SK-N-SH (cell line): ENCODE measurements at regions not wholly inside any gene's neighbourhood (a gene's known extent, or its start where the extent isn't known, plus 50 kb on each side); places are given as distances from the start of the nearest gene placed in this dataset.

Experiments
- CTCF ChIA-PET: fragments of 300-600, 350-600 bp; formaldehyde crosslinking; extraction: SDS; loops from one replicate; lab custom pipeline; 2021; lab: Yijun Ruan, JAX
- POLR2A ChIA-PET: fragments of 350-600 bp; sonication (Branson Sonifier 250); formaldehyde crosslinking; extraction: SDS; loops from one replicate; lab custom pipeline; 2020; ENCODE audit warnings: antibody characterized with exemption, inconsistent platforms; lab: Yijun Ruan, JAX
- DNase-seq: peaks from one replicate; pipeline ENCODE4 v3.0.0; 2012
- H2AFZ ChIP-seq: fragments of 200-600 bp; sonication (generic); 2 replicates; pipeline ENCODE4 v1.8.1; 2016; ENCODE audit warnings: antibody characterized with exemption, mild to moderate bottlenecking, low read depth
- H3F3A ChIP-seq: fragments of 200-600 bp; sonication (generic); replicated peaks from 2 replicates; pipeline ENCODE3; 2016; ENCODE audit warnings: antibody characterized with exemption, mild to moderate bottlenecking; ENCODE audit not compliant: insufficient read depth
- H3K27ac ChIP-seq, 2 experiments: fragments of 200-500 bp in 1 of 2; fragments of 200-600 bp in 1 of 2; sonication (Bioruptor generic) in 1 of 2; sonication (generic), shearing (Covaris generic) in 1 of 2; 2 replicates each; pipeline versions ENCODE4 v1.5.1 to v1.6.1; 2014 to 2016; ENCODE audit warnings: low read depth in 2 of 2, inconsistent platforms in 1 of 2, low read length in 1 of 2, mild to moderate bottlenecking in 1 of 2, mixed read lengths in 1 of 2
- H3K27me3 ChIP-seq: fragments of 200-600 bp; sonication (generic), shearing (Covaris generic); 2 replicates; pipeline ENCODE4 v1.6.1; 2016; ENCODE audit warnings: mixed run types; ENCODE audit not compliant: insufficient read depth
- H3K36me3 ChIP-seq, 2 experiments: fragments of 200-500 bp in 1 of 2; fragments of 200-600 bp in 1 of 2; sonication (Bioruptor generic) in 1 of 2; sonication (generic) in 1 of 2; replicated peaks in 1 of 2; 2 replicates each; pipeline versions ENCODE3 to v1.5.1; 2014 to 2016; ENCODE audit warnings: low read length in 1 of 2, mild to moderate bottlenecking in 1 of 2; ENCODE audit not compliant: insufficient read depth in 2 of 2, control insufficient read depth in 1 of 2
- H3K4me1 ChIP-seq, 2 experiments: fragments of 200-500 bp in 1 of 2; fragments of 200-600 bp in 1 of 2; sonication (Bioruptor generic) in 1 of 2; sonication (generic), shearing (Covaris generic) in 1 of 2; 2 replicates each; pipeline versions ENCODE4 v1.5.1 to v1.6.1; 2014 to 2016; ENCODE audit warnings: low read depth in 1 of 2, low read length in 1 of 2, mixed run types in 1 of 2; ENCODE audit not compliant: insufficient read depth in 2 of 2, control insufficient read depth in 1 of 2
- H3K4me2 ChIP-seq: fragments of 200-600 bp; sonication (generic), shearing (Covaris generic); 2 replicates; pipeline ENCODE4 v1.6.1; 2017; ENCODE audit warnings: mixed run types
- H3K4me3 ChIP-seq, 2 experiments: fragments of 200-500 bp in 1 of 2; fragments of 200-600 bp in 1 of 2; sonication (Bioruptor generic) in 1 of 2; sonication (generic), shearing (Covaris generic) in 1 of 2; 2 replicates each; pipeline versions ENCODE4 v1.5.1 to v1.8.1; 2014 to 2016; ENCODE audit warnings: low read depth in 2 of 2, inconsistent platforms in 1 of 2, low read length in 1 of 2, mild to moderate bottlenecking in 1 of 2, mixed read lengths in 1 of 2, moderate library complexity in 1 of 2
- H3K79me2 ChIP-seq: fragments of 200-600 bp; sonication (generic); 2 replicates; pipeline ENCODE4 v1.8.1; 2017; ENCODE audit warnings: mild to moderate bottlenecking; ENCODE audit not compliant: insufficient read depth
- H3K9ac ChIP-seq: fragments of 200-600 bp; sonication (generic); 2 replicates; pipeline ENCODE4 v1.6.1; 2017; ENCODE audit warnings: mixed run types
- H3K9me2 ChIP-seq: fragments of 200-600 bp; sonication (generic); 2 replicates; pipeline ENCODE4 v1.6.1; 2017; ENCODE audit warnings: mixed run types
- H3K9me3 ChIP-seq: fragments of 200-600 bp; sonication (generic); 2 replicates; pipeline ENCODE4 v1.6.1; 2017; ENCODE audit warnings: mixed run types, mild to moderate bottlenecking, moderate library complexity
- H4K20me1 ChIP-seq: fragments of 200-600 bp; sonication (generic); 2 replicates; pipeline ENCODE4 v1.6.1; 2017; ENCODE audit warnings: mild to moderate bottlenecking, mixed run types; ENCODE audit not compliant: insufficient read depth
- CHD2 ChIP-seq: fragments of 150-350 bp; IDR thresholded peaks from 2 replicates; pipeline ENCODE4 v1.6.1; 2018; ENCODE audit warnings: low read length; ENCODE audit not compliant: partially characterized antibody
- EZH2phosphoT487 ChIP-seq: fragments of 200-600 bp; sonication (generic); IDR thresholded peaks from 2 replicates; pipeline ENCODE4 v1.6.1; 2017; ENCODE audit warnings: low read depth, mixed run types, mild to moderate bottlenecking, antibody characterized with exemption, moderate library complexity, borderline replicate concordance
- FOSL2 ChIP-seq: IDR thresholded peaks from 2 replicates; pipeline ENCODE4 v1.4.0; 2012; ENCODE audit warnings: low read depth, mild to moderate bottlenecking, moderate library complexity, borderline replicate concordance
- FOXM1 ChIP-seq: IDR thresholded peaks from 2 replicates; pipeline ENCODE4 v1.4.0; 2012; ENCODE audit warnings: low read depth, mild to moderate bottlenecking
- GABPA ChIP-seq: IDR thresholded peaks from 2 replicates; pipeline ENCODE4 v1.4.0; 2012; ENCODE audit warnings: low read depth, mild to moderate bottlenecking
- JUND ChIP-seq: IDR thresholded peaks from 2 replicates; pipeline ENCODE4 v1.4.0; 2012
- MEF2A ChIP-seq: IDR thresholded peaks from 2 replicates; pipeline ENCODE4 v1.4.0; 2012; ENCODE audit warnings: low read depth, borderline replicate concordance
- MXI1 ChIP-seq: IDR thresholded peaks from 2 replicates; pipeline ENCODE4 v1.6.1; 2012; ENCODE audit warnings: mild to moderate bottlenecking, low read depth, low read length, improper control_type of control experiment
- NFIC ChIP-seq: IDR thresholded peaks from 2 replicates; pipeline ENCODE4 v1.4.0; 2012; ENCODE audit warnings: borderline replicate concordance
- RAD21 ChIP-seq: IDR thresholded peaks from 2 replicates; pipeline ENCODE4 v1.6.1; 2012; ENCODE audit warnings: mild to moderate bottlenecking, low read length
- RXRA ChIP-seq: IDR thresholded peaks from 2 replicates; pipeline ENCODE4 v1.4.0; 2012; ENCODE audit warnings: low read depth, mild to moderate bottlenecking, borderline replicate concordance
- SIN3A ChIP-seq: IDR thresholded peaks from 2 replicates; pipeline ENCODE4 v1.6.1; 2012; ENCODE audit warnings: low read depth, mild to moderate bottlenecking, low read length, moderate library complexity, borderline replicate concordance
- SMC3 ChIP-seq: IDR thresholded peaks from 2 replicates; pipeline ENCODE4 v1.6.1; 2012; ENCODE audit warnings: low read depth, low read length, improper control_type of control experiment
- YY1 ChIP-seq: IDR thresholded peaks from 2 replicates; pipeline ENCODE4 v1.4.0; 2012; ENCODE audit warnings: low read depth, mild to moderate bottlenecking
- WGBS: methylation state at CpG from one replicate; pipeline ENCODE4 v1.1.6; 2017; ENCODE audit warnings: low lambda C conversion rate; 5-methylcytosine and 5-hydroxymethylcytosine counted together
- TF ChIP-seq, protein P1 (sequence below): IDR thresholded peaks from 2 replicates; pipeline ENCODE4; 2012
- TF ChIP-seq, protein P2 (sequence below): IDR thresholded peaks from 2 replicates; pipeline ENCODE4 v1.4.0; 2012; ENCODE audit warnings: low read depth, borderline replicate concordance
- TF ChIP-seq, protein P3 (sequence below): fragments of 200-600 bp; sonication (generic); IDR thresholded peaks from 2 replicates; pipeline ENCODE4 v1.6.1; 2017; ENCODE audit warnings: antibody characterized with exemption, mild to moderate bottlenecking, moderate library complexity
- TF ChIP-seq, protein P4 (sequence below): fragments of 150-350 bp; IDR thresholded peaks from 2 replicates; pipeline ENCODE4 v1.6.1; 2017; ENCODE audit warnings: antibody characterized with exemption, low read length, low read depth, borderline replicate concordance
- TF ChIP-seq, protein P5 (sequence below): IDR thresholded peaks from 2 replicates; pipeline ENCODE4 v1.4.0; 2012; ENCODE audit warnings: low read depth

DNA sequence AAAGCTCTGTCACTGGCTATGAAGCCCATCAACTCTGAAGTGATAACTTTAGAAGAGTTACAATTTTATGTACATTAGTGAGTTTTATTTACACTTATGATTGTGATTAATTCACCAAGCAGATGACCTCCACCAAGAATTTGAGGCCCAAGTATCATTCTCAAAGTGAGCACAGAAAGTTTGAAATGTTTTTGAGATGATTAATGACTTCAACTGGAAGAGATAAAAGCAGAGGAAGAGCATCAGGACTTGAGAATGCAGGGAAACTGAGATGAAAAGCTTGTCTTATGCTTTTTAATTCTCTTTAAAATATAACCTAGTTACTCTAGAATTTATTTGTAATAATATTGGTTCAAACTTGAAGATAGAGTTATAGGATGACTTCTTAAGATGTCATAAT lies 112.8 kb upstream of the H2AZ1 start:
- ChIA-PET POLR2A (no interaction called here), CTCF (interaction anchor here (0.6 to 5.0 kb wide), 3 partner anchors 30 to 65 kb away, joined by 3 to 44 read pairs (median 3); no protein-coding TSS in a partner anchor)
- no peak overlapping the region for H3K4me3 ChIP-seq
- no peaks in the 10 kb centered on the region for H3K27me3 ChIP-seq
- H3K4me1 ChIP-seq, result peaks cover 0 to 9% of the 10 kb centered on the region in 2 experiments; a peak in 3 of 4 replicates
- H3K4me2 ChIP-seq, result no peak overlapping the region
- H3K9me3 ChIP-seq, result no peaks in the 10 kb centered on the region
- TF ChIP-seq, protein P1, sequence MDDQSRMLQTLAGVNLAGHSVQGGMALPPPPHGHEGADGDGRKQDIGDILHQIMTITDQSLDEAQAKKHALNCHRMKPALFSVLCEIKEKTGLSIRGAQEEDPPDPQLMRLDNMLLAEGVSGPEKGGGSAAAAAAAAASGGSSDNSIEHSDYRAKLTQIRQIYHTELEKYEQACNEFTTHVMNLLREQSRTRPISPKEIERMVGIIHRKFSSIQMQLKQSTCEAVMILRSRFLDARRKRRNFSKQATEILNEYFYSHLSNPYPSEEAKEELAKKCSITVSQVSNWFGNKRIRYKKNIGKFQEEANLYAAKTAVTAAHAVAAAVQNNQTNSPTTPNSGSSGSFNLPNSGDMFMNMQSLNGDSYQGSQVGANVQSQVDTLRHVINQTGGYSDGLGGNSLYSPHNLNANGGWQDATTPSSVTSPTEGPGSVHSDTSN, result peak; percentile 47
- no peak for TF ChIP-seq MXI1
- TF ChIP-seq, protein P2, sequence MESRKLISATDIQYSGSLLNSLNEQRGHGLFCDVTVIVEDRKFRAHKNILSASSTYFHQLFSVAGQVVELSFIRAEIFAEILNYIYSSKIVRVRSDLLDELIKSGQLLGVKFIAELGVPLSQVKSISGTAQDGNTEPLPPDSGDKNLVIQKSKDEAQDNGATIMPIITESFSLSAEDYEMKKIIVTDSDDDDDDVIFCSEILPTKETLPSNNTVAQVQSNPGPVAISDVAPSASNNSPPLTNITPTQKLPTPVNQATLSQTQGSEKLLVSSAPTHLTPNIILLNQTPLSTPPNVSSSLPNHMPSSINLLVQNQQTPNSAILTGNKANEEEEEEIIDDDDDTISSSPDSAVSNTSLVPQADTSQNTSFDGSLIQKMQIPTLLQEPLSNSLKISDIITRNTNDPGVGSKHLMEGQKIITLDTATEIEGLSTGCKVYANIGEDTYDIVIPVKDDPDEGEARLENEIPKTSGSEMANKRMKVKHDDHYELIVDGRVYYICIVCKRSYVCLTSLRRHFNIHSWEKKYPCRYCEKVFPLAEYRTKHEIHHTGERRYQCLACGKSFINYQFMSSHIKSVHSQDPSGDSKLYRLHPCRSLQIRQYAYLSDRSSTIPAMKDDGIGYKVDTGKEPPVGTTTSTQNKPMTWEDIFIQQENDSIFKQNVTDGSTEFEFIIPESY, result no peak
- no peak for TF ChIP-seq MEF2A
- TF ChIP-seq, protein P3, sequence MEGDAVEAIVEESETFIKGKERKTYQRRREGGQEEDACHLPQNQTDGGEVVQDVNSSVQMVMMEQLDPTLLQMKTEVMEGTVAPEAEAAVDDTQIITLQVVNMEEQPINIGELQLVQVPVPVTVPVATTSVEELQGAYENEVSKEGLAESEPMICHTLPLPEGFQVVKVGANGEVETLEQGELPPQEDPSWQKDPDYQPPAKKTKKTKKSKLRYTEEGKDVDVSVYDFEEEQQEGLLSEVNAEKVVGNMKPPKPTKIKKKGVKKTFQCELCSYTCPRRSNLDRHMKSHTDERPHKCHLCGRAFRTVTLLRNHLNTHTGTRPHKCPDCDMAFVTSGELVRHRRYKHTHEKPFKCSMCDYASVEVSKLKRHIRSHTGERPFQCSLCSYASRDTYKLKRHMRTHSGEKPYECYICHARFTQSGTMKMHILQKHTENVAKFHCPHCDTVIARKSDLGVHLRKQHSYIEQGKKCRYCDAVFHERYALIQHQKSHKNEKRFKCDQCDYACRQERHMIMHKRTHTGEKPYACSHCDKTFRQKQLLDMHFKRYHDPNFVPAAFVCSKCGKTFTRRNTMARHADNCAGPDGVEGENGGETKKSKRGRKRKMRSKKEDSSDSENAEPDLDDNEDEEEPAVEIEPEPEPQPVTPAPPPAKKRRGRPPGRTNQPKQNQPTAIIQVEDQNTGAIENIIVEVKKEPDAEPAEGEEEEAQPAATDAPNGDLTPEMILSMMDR, result no peak
- TF ChIP-seq FOXM1, result no peak
- no peak for TF ChIP-seq SMC3
- TF ChIP-seq JUND, result peak; percentile 20; the same call in 1 of the 2 replicates
- no peak for TF ChIP-seq YY1
- no peak for TF ChIP-seq NFIC
- peak; percentile 40; the same call in 1 of the 2 replicates for TF ChIP-seq FOSL2
- H3K9ac ChIP-seq, result no peak overlapping the region
- DNase-seq, result no peak
- H3K36me3 ChIP-seq, result no peaks in the 10 kb centered on the region
- H3F3A ChIP-seq, result no peaks in the 10 kb centered on the region
- no peaks in the 10 kb centered on the region for H3K9me2 ChIP-seq
- H3K79me2 ChIP-seq, result no peaks in the 10 kb centered on the region
- peak overlapping the region; percentile 7; the same call in 1 of the 2 replicates for H2AFZ ChIP-seq
- H4K20me1 ChIP-seq, result no peaks in the 10 kb centered on the region
- no peak overlapping the region; a peak in 1 of 4 replicates for H3K27ac ChIP-seq

DNA sequence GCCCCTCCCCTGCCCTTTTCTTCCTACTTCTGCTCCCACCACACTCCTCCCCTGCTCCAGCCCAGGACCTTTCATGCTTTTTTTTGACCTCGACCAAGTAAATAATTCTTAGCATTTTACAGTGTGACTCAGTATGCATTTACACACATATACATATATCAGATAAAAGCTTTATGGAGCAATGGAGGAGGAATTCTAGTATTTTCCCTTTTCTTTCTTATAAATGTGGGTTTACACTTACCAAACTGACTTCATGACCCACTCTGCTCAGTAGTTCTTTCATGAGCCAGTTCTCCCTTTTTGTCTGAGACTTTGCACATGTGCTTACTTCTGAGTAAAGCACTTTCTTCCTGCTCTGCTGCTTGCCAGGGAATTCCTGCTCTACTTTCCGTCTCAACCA lies 111.8 kb upstream of the H2AZ1 start:
- Histone ChIP-seq H4K20me1 (no peaks in the 10 kb centered on the region), H3K27me3 (no peaks in the 10 kb centered on the region), H3F3A (no peaks in the 10 kb centered on the region), H2AFZ (peak overlapping the region; percentile 47; the same call in 1 of the 2 replicates), H3K4me2 (no peak overlapping the region), H3K79me2 (no peaks in the 10 kb centered on the region), H3K4me1 (peaks cover 0 to 9% of the 10 kb centered on the region in 2 experiments; a peak in 3 of 4 replicates), H3K36me3 (no peaks in the 10 kb centered on the region), H3K27ac (no peak overlapping the region), H3K9me3 (no peaks in the 10 kb centered on the region), H3K4me3 (no peak overlapping the region), H3K9ac (no peak overlapping the region), H3K9me2 (no peaks in the 10 kb centered on the region)
- no peak for DNase-seq
- POLR2A ChIA-PET, result no interaction called here
- WGBS, result 44% methylated on average over 2 of the region's 2 CpGs
- CTCF ChIA-PET, result interaction anchor here (5.0 kb wide), 1 partner anchor 64 kb away, joined by 44 read pairs; no protein-coding TSS in a partner anchor
- TF ChIP-seq RAD21 (no peak), EZH2phosphoT487 (no peak), GABPA (no peak), SIN3A (no peak), FOSL2 (no peak), YY1 (no peak), RXRA (no peak), CHD2 (no peak)
- TF ChIP-seq, protein P4, sequence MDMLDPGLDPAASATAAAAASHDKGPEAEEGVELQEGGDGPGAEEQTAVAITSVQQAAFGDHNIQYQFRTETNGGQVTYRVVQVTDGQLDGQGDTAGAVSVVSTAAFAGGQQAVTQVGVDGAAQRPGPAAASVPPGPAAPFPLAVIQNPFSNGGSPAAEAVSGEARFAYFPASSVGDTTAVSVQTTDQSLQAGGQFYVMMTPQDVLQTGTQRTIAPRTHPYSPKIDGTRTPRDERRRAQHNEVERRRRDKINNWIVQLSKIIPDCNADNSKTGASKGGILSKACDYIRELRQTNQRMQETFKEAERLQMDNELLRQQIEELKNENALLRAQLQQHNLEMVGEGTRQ, result no peak
- TF ChIP-seq, protein P5, sequence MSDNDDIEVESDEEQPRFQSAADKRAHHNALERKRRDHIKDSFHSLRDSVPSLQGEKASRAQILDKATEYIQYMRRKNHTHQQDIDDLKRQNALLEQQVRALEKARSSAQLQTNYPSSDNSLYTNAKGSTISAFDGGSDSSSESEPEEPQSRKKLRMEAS, result no peak
